ENCODE measurements at regions not wholly inside any gene's neighbourhood (a gene's known extent, or its start where the extent isn't known, plus 50 kb on each side); places are given as distances from the start of the nearest gene placed in this dataset.

DNA sequence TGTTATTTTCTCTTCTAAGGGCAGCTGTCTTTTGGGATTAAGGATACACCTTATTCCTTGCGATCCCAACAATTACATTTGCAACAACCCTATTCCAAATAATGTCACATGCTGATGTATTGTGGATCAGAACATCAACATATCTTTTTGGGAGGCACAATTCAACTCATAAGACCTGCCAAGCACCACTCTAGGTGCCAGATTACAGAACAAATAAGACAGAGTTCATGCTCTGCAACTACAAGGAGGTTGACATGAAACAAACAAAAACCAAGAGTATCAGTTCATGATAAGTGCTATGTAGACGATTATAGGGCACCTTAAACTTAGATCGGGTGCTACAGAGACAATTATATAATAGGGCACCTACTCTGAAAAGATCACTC lies 203.2 kb upstream of the SGK1 start:
- H3K36me3 ChIP-seq: no peaks in the 10 kb centered on the region
- 86% methylated on average over 3 of the region's 3 CpGs for WGBS
- H3K27me3 ChIP-seq: no peaks in the 10 kb centered on the region
- peaks cover 23 to 41% (median 28%) of the 10 kb centered on the region in 4 donors for H3K4me1 ChIP-seq
- no peak for TF ChIP-seq EP300 (IDR thresholded peaks at IDR 0.05)
- TF ChIP-seq, protein P1, sequence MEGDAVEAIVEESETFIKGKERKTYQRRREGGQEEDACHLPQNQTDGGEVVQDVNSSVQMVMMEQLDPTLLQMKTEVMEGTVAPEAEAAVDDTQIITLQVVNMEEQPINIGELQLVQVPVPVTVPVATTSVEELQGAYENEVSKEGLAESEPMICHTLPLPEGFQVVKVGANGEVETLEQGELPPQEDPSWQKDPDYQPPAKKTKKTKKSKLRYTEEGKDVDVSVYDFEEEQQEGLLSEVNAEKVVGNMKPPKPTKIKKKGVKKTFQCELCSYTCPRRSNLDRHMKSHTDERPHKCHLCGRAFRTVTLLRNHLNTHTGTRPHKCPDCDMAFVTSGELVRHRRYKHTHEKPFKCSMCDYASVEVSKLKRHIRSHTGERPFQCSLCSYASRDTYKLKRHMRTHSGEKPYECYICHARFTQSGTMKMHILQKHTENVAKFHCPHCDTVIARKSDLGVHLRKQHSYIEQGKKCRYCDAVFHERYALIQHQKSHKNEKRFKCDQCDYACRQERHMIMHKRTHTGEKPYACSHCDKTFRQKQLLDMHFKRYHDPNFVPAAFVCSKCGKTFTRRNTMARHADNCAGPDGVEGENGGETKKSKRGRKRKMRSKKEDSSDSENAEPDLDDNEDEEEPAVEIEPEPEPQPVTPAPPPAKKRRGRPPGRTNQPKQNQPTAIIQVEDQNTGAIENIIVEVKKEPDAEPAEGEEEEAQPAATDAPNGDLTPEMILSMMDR (IDR thresholded peaks at IDR 0.05): no peak
- no peak for TF ChIP-seq POLR2A (IDR thresholded peaks at IDR 0.05; ENCODE audit: low read depth)
- no peak for TF ChIP-seq POLR2AphosphoS5 (IDR thresholded peaks at IDR 0.05)
- DNase-seq (ENCODE audit: extremely low spot score): no peak
- H3K4me3 ChIP-seq: peak overlapping the region in 1 of 4 donors; percentile 10
- H3K9me3 ChIP-seq: no peaks in the 10 kb centered on the region
- H3K27ac ChIP-seq (replicated peaks in 1 of 4): no peak overlapping the region
- intact Hi-C loops (cut with DNase I): no loop called here

DNA sequence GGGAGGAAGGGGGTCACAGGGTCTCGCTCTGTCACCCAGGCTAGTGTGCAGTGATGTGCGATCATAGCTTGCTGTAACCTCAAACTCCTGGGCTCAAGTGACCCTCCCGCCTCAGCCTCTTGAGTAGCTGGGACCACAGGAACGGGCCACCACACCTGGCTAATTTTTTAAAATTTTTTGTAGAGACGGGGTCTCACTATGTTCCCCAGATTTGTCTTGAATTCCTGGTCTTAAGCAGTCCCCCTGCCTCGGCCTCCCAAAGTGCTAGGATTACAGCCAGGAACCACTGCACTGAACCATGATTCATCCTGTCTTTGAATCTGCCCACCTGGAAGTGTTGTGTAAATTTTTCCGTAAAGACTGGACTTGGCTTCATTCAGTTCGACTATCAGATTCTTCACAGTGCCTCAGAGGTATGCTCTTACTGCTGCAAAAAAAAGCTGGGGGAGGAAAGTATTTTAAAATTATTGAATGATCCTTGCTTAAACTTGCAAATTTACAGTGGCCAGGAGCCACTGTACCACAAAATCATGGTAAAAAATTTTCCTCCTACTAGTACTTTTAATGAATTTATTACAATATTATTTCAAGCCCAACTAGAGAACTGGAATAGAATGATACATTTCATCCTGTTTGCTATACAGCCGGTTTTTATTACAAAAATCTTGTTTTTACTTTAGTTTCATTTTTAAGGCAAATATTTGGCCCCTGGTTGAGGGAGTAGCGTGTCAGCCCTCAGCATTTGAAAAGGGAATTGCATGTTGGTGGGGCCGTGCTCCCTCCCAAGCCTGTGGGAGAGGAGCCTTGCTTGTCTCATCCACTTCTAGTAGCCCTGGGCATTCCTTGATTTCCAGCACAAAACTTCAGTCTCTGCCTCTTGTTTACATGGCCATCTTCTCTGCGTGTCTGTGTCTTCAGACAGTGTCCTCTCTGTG lies 202.5 kb upstream of the SGK1 start:
- H3K4me3 ChIP-seq: peak overlapping the region in 1 of 4 donors; percentile 10
- H3K27ac ChIP-seq (replicated peaks in 1 of 4): no peak overlapping the region
- H3K4me1 ChIP-seq: peaks cover 23 to 41% (median 28%) of the 10 kb centered on the region in 4 donors
- H3K9me3 ChIP-seq: no peaks in the 10 kb centered on the region
- H3K27me3 ChIP-seq: no peaks in the 10 kb centered on the region
- no peak for DNase-seq (ENCODE audit: extremely low spot score)
- TF ChIP-seq, protein P1 (IDR thresholded peaks at IDR 0.05): no peak
- WGBS: 74% methylated on average over 12 of the region's 12 CpGs
- intact Hi-C loops (cut with DNase I): no loop called here
- no peaks in the 10 kb centered on the region for H3K36me3 ChIP-seq

DNA sequence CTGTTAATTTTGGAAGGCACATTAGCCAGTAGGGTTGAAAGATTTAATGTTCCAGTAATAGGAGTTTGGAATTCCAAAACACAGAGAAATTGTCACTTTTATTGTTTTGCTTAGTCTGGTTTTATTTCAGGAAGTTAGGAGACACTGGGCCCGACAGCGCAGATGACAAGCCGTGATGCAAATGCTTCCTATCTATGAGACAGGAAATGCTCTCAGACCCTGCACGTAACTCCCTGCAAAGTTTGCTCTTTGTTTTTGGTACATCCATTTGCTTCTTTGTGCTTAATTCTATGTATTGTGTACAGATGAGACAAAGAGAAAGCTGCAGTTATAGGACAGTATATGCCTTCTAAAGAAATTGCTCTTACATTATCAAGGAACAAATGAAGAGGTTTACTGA lies 201.6 kb upstream of the SGK1 start:
- no peaks in the 10 kb centered on the region for H3K27me3 ChIP-seq
- DNase-seq (ENCODE audit: extremely low spot score): no peak
- no peak overlapping the region for H3K4me3 ChIP-seq
- intact Hi-C loops (cut with DNase I): no loop called here
- TF ChIP-seq POLR2AphosphoS5 (IDR thresholded peaks at IDR 0.05) (no peak), EP300 (IDR thresholded peaks at IDR 0.05) (no peak), POLR2A (IDR thresholded peaks at IDR 0.05; ENCODE audit: low read depth) (no peak)
- TF ChIP-seq, protein P1 (IDR thresholded peaks at IDR 0.05): no peak
- peak overlapping the region in 1 of 4 donors; percentile 67 for H3K27ac ChIP-seq (replicated peaks in 1 of 4)
- H3K9me3 ChIP-seq: no peaks in the 10 kb centered on the region
- H3K4me1 ChIP-seq: peaks cover 23 to 41% (median 28%) of the 10 kb centered on the region in 4 donors
- no peaks in the 10 kb centered on the region for H3K36me3 ChIP-seq
- WGBS: 66% methylated on average over 4 of the region's 4 CpGs

DNA sequence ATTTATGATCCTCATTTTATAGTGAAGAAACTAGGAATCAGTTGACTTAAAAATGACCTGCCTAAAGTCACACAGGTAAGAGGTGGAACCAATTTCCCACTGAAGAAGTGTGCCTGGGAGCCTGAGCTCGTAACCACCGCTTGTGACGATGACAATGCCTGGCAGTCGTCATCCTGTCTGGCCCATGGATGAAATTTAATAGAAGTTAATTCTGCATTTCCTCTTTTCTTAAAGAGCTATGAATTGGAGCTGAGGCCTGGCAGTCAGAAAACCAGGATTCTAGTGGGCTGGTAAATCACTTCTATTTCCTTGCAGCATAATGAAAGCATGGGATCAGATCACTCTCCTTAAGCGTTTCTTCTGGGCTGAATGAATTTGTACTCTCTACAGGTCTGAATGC lies 200.0 kb upstream of the SGK1 start:
- Histone ChIP-seq H3K36me3 (no peaks in the 10 kb centered on the region), H3K27ac (replicated peaks in 1 of 4) (peak overlapping the region; percentile 36 to 68 (median 60)), H3K9me3 (no peaks in the 10 kb centered on the region), H3K27me3 (no peaks in the 10 kb centered on the region), H3K4me3 (no peak overlapping the region), H3K4me1 (peaks cover 23 to 41% (median 28%) of the 10 kb centered on the region in 4 donors)
- TF ChIP-seq, protein P1 (IDR thresholded peaks at IDR 0.05): no peak
- TF ChIP-seq EP300 (IDR thresholded peaks at IDR 0.05): no peak
- TF ChIP-seq POLR2A (IDR thresholded peaks at IDR 0.05; ENCODE audit: low read depth): no peak
- no peak for TF ChIP-seq POLR2AphosphoS5 (IDR thresholded peaks at IDR 0.05)
- intact Hi-C loops (cut with DNase I): no loop called here
- no peak for DNase-seq (ENCODE audit: extremely low spot score)
- 60% methylated on average over 5 of the region's 5 CpGs for WGBS

All from esophagus muscularis mucosa (tissue), 4 donors.